ENCODE measurements at regions not wholly inside any gene's neighbourhood (a gene's known extent, or its start where the extent isn't known, plus 50 kb on each side); places are given as distances from the start of the nearest gene placed in this dataset.
A peak's percentile ranks its signal among the peaks of the same experiment; 100 is the strongest.

DNA sequence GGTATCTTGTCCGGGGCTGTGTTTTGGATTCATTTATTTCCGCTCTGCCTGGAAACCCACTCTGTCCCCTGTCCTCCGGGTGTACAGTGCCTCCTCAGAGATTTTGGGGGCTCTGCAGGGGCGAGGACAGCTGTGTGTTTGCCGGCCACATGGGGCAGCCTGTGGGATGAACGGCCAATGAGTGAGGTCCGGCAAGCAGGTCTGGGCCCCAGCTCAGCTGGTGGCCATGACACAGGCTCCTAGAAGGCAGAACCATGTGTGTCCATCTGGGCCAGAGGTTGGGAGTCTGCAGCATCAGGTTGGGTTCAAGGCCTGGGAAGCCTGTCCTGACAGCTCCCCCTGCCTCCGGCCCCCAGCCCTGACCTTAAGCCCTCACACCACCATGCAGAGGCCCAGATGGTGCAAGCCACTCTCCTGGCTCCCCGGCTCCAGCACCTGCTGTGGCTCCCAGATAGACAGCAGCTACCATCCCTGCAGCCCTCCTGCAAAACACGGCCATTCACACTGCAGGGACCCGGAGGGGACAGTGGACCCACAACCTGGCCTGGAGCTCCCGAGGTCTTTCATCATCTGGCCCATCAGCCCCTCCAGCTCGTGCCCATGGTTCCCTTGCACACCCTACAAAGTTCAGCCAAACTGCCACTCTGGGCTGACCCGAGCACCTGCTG lies 220.1 kb upstream of the C14orf180 start:
- Histone ChIP-seq H3K36me3 (no peaks in the 10 kb centered on the region), H3K4me1 (peaks cover 11 to 24% (median 19%) of the 10 kb centered on the region in 4 donors), H3K27me3 (peaks cover 0 to 9% (median 0%) of the 10 kb centered on the region in 3 donors), H3K9me3 (no peaks in the 10 kb centered on the region), H3K27ac (no peak overlapping the region), H3K4me3 (no peak overlapping the region)
- intact Hi-C loops (cut with DNase I; ENCODE audit: low total_unique reads): no loop called here
- no peak for TF ChIP-seq POLR2A (IDR thresholded peaks at IDR 0.05)
- no peak for TF ChIP-seq EP300 (IDR thresholded peaks at IDR 0.05)
- no peak for TF ChIP-seq POLR2AphosphoS5 (IDR thresholded peaks at IDR 0.05)
- TF ChIP-seq, protein P1, sequence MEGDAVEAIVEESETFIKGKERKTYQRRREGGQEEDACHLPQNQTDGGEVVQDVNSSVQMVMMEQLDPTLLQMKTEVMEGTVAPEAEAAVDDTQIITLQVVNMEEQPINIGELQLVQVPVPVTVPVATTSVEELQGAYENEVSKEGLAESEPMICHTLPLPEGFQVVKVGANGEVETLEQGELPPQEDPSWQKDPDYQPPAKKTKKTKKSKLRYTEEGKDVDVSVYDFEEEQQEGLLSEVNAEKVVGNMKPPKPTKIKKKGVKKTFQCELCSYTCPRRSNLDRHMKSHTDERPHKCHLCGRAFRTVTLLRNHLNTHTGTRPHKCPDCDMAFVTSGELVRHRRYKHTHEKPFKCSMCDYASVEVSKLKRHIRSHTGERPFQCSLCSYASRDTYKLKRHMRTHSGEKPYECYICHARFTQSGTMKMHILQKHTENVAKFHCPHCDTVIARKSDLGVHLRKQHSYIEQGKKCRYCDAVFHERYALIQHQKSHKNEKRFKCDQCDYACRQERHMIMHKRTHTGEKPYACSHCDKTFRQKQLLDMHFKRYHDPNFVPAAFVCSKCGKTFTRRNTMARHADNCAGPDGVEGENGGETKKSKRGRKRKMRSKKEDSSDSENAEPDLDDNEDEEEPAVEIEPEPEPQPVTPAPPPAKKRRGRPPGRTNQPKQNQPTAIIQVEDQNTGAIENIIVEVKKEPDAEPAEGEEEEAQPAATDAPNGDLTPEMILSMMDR (IDR thresholded peaks at IDR 0.05): no peak
- 86 to 90% (median 86%) methylated on average over 11 to 14 of the region's 14 CpGs for WGBS, 5 donors
- DNase-seq: no peak

DNA sequence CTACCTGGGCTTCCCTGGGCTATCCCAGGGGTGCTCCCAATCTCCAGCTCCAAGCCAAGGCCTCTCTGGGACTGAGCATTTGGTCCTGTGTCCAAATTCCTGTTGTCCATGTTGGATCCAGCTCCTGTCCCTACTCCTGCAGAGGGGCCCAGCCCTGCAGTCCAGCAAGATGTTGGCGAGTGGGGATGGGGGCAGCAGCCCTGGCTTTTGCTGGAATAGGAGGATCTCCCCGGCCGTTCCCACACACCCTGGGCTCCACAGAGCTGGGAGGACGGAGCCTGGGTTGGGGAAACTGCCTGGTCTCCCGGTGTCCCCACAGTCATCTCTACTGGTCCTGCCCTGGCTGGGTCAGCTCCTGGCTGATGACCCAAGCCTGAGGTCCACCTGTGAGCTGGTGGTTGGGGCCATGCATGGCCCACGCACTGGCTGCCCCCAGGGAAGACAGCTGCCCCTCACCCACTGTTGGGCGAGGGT lies 219.6 kb upstream of the C14orf180 start:
- H3K36me3 ChIP-seq: no peaks in the 10 kb centered on the region
- no peak overlapping the region for H3K27ac ChIP-seq
- peaks cover 0 to 9% (median 0%) of the 10 kb centered on the region in 3 donors for H3K27me3 ChIP-seq
- H3K4me3 ChIP-seq: no peak overlapping the region
- WGBS, 5 donors: 76 to 91% (median 87%) methylated on average over 4 to 7 of the region's 7 CpGs
- TF ChIP-seq EP300 (IDR thresholded peaks at IDR 0.05) (no peak), POLR2A (IDR thresholded peaks at IDR 0.05) (no peak)
- TF ChIP-seq, protein P1 (IDR thresholded peaks at IDR 0.05): no peak
- intact Hi-C loops (cut with DNase I; ENCODE audit: low total_unique reads): no loop called here
- peaks cover 11 to 26% (median 19%) of the 10 kb centered on the region in 4 donors for H3K4me1 ChIP-seq
- no peak for DNase-seq
- H3K9me3 ChIP-seq: no peaks in the 10 kb centered on the region

DNA sequence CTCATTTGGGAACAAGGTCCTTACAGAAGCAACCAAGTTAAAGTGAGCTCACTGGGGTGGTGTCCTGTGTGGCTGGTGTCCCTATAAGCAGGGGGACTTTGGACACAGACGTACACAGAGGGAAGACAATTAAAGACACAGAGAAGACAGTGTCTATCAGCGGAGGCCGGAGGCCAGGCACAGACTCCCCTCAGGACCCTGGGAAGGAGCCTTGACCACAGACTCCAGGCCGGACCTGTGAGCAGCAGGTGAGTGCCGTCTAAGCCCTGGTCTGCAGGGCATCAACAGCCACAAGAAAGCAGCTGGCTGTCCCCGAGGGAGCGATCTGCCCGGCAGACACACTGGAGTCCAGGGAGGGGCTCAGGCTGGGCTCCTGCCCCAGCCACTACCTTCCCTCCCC lies 219.1 kb upstream of the C14orf180 start:
- Histone ChIP-seq H3K9me3 (no peaks in the 10 kb centered on the region), H3K36me3 (no peaks in the 10 kb centered on the region), H3K27ac (no peak overlapping the region), H3K4me1 (peaks cover 11 to 26% (median 19%) of the 10 kb centered on the region in 4 donors), H3K4me3 (no peak overlapping the region), H3K27me3 (peaks cover 0 to 9% (median 0%) of the 10 kb centered on the region in 3 donors)
- peak in 1 of 2 donors; percentile 18 for DNase-seq
- TF ChIP-seq EP300 (IDR thresholded peaks at IDR 0.05) (no peak), POLR2A (IDR thresholded peaks at IDR 0.05) (no peak), POLR2AphosphoS5 (IDR thresholded peaks at IDR 0.05) (no peak)
- TF ChIP-seq, protein P1 (IDR thresholded peaks at IDR 0.05): no peak
- intact Hi-C loops (cut with DNase I; ENCODE audit: low total_unique reads): no loop called here
- WGBS, 5 donors: 74 to 87% (median 84%) methylated on average over 8 of the region's 8 CpGs

DNA sequence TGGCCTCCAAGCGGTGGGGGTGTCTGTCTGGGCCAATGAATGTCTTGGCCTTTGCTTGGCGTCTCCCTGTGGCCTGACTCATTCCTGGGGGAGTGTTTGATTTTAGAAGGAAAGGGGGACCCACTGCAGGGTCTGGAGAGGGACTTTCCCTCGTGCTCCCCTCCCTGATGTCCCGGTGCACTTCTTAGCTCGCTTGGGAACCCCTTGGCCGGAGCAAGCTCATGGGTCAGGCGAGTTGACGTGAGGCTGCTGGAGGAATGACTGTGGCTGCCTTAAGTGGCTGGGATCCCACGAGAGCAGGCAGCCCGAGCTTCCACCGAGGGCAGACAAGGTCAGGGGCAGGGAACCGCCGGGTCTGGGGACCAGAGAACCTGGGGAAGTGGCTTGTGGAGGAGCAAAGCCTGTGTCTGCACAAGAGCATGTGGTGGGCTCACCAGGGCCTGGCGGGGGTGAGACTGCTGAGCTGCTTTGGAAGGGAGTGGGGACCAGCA lies 218.4 kb upstream of the C14orf180 start:
- H3K36me3 ChIP-seq: no peaks in the 10 kb centered on the region
- peaks cover 0 to 9% (median 0%) of the 10 kb centered on the region in 3 donors for H3K27me3 ChIP-seq
- H3K4me1 ChIP-seq: peaks cover 11 to 26% (median 19%) of the 10 kb centered on the region in 4 donors
- intact Hi-C loops (cut with DNase I; ENCODE audit: low total_unique reads): no loop called here
- peak in 1 of 2 donors; percentile 25 for DNase-seq
- no peak overlapping the region for H3K4me3 ChIP-seq
- H3K9me3 ChIP-seq: no peaks in the 10 kb centered on the region
- 61 to 79% (median 71%) methylated on average over 14 of the region's 14 CpGs for WGBS, 5 donors
- TF ChIP-seq, protein P1 (IDR thresholded peaks at IDR 0.05): no peak
- TF ChIP-seq POLR2AphosphoS5 (IDR thresholded peaks at IDR 0.05) (no peak), EP300 (IDR thresholded peaks at IDR 0.05) (no peak), POLR2A (IDR thresholded peaks at IDR 0.05) (no peak)
- no peak overlapping the region for H3K27ac ChIP-seq
